Gastroesophageal sphincter (tissue), 4 donors: ENCODE measurements at regions not wholly inside any gene's neighbourhood (a gene's known extent, or its start where the extent isn't known, plus 50 kb on each side); places are given as distances from the start of the nearest gene placed in this dataset.

Experiments
- ATAC-seq: fragments of 150-250 bp; one replicate; pipeline ENCODE4 v1.9.1; 2016; ENCODE audit warnings: mild to moderate bottlenecking, moderate library complexity
- H3K27ac ChIP-seq, 4 donors: fragments of 200-600 bp; sonication (generic) in 3 of 4; 1 replicate in 3 of 4; 2 replicates in 1 of 4; pipeline ENCODE4 v1.5.1; 2016 to 2019
- H3K27me3 ChIP-seq: fragments of 200-600 bp; sonication (generic); one replicate; pipeline ENCODE4 v1.5.1; 2019
- H3K36me3 ChIP-seq, 2 donors: fragments of 200-600 bp; sonication (generic); one replicate each; pipeline ENCODE4 v1.5.1; 2019; ENCODE audit warnings: control low read depth in 1 of 2
- H3K4me1 ChIP-seq, 3 donors: fragments of 200-600 bp; sonication (generic); 1 replicate in 2 of 3; 2 replicates in 1 of 3; pipeline ENCODE4 v1.5.1; 2016 to 2019; ENCODE audit warnings: control low read depth in 2 of 3
- H3K4me3 ChIP-seq, 2 donors: fragments of 200-600 bp; sonication (generic); one replicate each; pipeline ENCODE4 v1.5.1; 2019; ENCODE audit warnings: mild to moderate bottlenecking in 1 of 2, moderate library complexity in 1 of 2
- H3K9me3 ChIP-seq, 3 donors: fragments of 200-600 bp; sonication (generic); one replicate each; pipeline ENCODE4 v1.5.1; 2017 to 2019; ENCODE audit warnings: control low read depth in 2 of 3
- CTCF ChIP-seq, 4 experiments: fragments of 200-600 bp in 2 of 4; fragments of 450-650 bp in 2 of 4; sonication (generic) in 1 of 4; IDR thresholded peaks; one replicate each; pipeline ENCODE4 v1.5.1; 2017 to 2019; ENCODE audit warnings: antibody characterized with exemption in 4 of 4, mild to moderate bottlenecking in 2 of 4, moderate library complexity in 2 of 4
- EP300 ChIP-seq: sonication (generic); formaldehyde crosslinking; IDR thresholded peaks from one replicate; pipeline ENCODE4 v1.6.1; 2017; ENCODE audit warnings: antibody characterized with exemption, mild to moderate bottlenecking
- POLR2A ChIP-seq, 2 donors: fragments of 450-650 bp; IDR thresholded peaks; one replicate each; pipeline ENCODE4 v1.6.1; 2017; ENCODE audit warnings: antibody characterized with exemption in 2 of 2, mild to moderate bottlenecking in 2 of 2, moderate library complexity in 1 of 2
- POLR2AphosphoS5 ChIP-seq: sonication (generic); formaldehyde crosslinking; IDR thresholded peaks from one replicate; pipeline ENCODE4 v1.6.1; 2017; ENCODE audit warnings: antibody characterized with exemption
- WGBS, 2 donors: methylation state at CpG; one replicate each; pipeline ENCODE4 v1.1.5; 2018; ENCODE audit warnings: low coverage in 1 of 2; 5-methylcytosine and 5-hydroxymethylcytosine counted together

GRCh38 chr7:142443216-142444010 lies 185.6 kb upstream of the PRSS58 start:
- Histone ChIP-seq H3K27me3 (peaks cover 17% of the 10 kb centered on the region), H3K4me3 (no peak overlapping the region), H3K36me3 (no peaks in the 10 kb centered on the region), H3K27ac (no peak overlapping the region), H3K4me1 (no peaks in the 10 kb centered on the region), H3K9me3 (no peaks in the 10 kb centered on the region)
- no peak for ATAC-seq
- TF ChIP-seq POLR2A (IDR thresholded peaks at IDR 0.05) (no peak), CTCF (IDR thresholded peaks at IDR 0.05) (no peak), POLR2AphosphoS5 (no peak), EP300 (no peak)
- 44 to 46% methylated on average over 5 of the region's 5 CpGs for WGBS, 2 donors

GRCh38 chr7:142442396-142442795 lies 184.5 kb upstream of the PRSS58 start:
- 78 to 94% methylated on average over 4 to 6 of the region's 6 CpGs for WGBS, 2 donors
- Histone ChIP-seq H3K27me3 (peaks cover 19% of the 10 kb centered on the region), H3K36me3 (no peaks in the 10 kb centered on the region), H3K27ac (no peak overlapping the region), H3K9me3 (no peaks in the 10 kb centered on the region), H3K4me1 (no peaks in the 10 kb centered on the region), H3K4me3 (no peak overlapping the region)
- ATAC-seq: no peak
- TF ChIP-seq EP300 (no peak), POLR2AphosphoS5 (no peak), CTCF (IDR thresholded peaks at IDR 0.05) (no peak), POLR2A (IDR thresholded peaks at IDR 0.05) (no peak)

DNA sequence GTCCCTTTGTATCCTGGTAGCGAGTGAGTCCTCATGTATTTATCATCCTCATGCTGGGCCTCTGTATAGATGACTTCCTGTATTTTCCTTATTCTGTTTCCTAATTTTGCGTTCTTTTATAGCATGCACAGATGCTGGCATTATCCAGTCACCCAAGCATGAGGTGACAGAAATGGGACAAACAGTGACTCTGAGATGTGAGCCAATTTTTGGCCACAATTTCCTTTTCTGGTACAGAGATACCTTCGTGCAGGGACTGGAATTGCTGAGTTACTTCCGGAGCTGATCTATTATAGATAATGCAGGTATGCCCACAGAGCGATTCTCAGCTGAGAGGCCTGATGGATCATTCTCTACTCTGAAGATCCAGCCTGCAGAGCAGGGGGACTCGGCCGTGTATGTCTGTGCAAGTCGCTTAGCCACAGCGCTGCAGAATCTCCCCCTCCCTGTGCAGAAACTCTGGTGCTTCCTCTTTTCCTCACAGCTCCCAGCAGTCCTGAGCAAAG lies 183.1 kb upstream of the PRSS58 start:
- Histone ChIP-seq H3K36me3 (no peaks in the 10 kb centered on the region), H3K27me3 (peaks cover 19% of the 10 kb centered on the region), H3K27ac (no peak overlapping the region), H3K9me3 (no peaks in the 10 kb centered on the region), H3K4me3 (no peak overlapping the region), H3K4me1 (no peaks in the 10 kb centered on the region)
- 75 to 100% methylated on average over 1 to 4 of the region's 9 CpGs for WGBS, 2 donors
- TF ChIP-seq POLR2AphosphoS5 (no peak), POLR2A (IDR thresholded peaks at IDR 0.05) (no peak)
- ATAC-seq: no peak

- H3K27ac ChIP-seq: no peak overlapping the region
- H3K36me3 ChIP-seq: no peaks in the 10 kb centered on the region
- ATAC-seq: no peak
- no peaks in the 10 kb centered on the region for H3K4me1 ChIP-seq
- H3K4me3 ChIP-seq: no peak overlapping the region
- WGBS, 2 donors: 69 to 71% methylated on average over 5 to 6 of the region's 6 CpGs
- TF ChIP-seq EP300 (no peak), POLR2A (IDR thresholded peaks at IDR 0.05) (no peak), POLR2AphosphoS5 (no peak), CTCF (IDR thresholded peaks at IDR 0.05) (no peak)
- H3K27me3 ChIP-seq: peaks cover 16% of the 10 kb centered on the region
- no peaks in the 10 kb centered on the region for H3K9me3 ChIP-seq
Measured at GRCh38 chr7:142440219-142440905, 182.5 kb upstream of the PRSS58 start.

DNA sequence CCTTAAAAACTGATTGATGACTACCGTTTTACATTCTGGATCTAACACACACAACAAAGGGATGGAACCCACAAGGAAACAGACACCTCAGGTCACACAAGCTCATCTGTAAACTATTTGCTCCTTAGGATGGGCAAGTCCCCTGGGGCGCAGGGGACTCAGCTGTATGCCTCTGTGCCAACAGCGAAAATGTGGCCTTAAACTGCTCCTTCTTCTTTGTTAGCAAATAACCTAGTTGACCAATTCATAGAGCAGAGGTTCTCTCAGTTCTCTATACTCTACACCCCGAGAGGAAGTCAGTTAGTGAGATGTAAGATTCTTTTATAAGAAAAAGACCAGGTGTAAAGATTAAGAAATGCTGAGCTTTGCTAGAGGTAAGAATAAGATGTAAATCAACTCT lies 181.9 kb upstream of the PRSS58 start:
- 85 to 100% methylated on average over 3 to 4 of the region's 4 CpGs for WGBS, 2 donors
- Histone ChIP-seq H3K27me3 (peaks cover 10% of the 10 kb centered on the region), H3K36me3 (no peaks in the 10 kb centered on the region), H3K9me3 (no peaks in the 10 kb centered on the region), H3K4me1 (no peaks in the 10 kb centered on the region), H3K4me3 (no peak overlapping the region), H3K27ac (no peak overlapping the region)
- TF ChIP-seq EP300 (no peak), CTCF (IDR thresholded peaks at IDR 0.05) (no peak), POLR2AphosphoS5 (no peak), POLR2A (IDR thresholded peaks at IDR 0.05) (no peak)
- no peak for ATAC-seq
